WTC11 (cell line): ENCODE measurements at regions not wholly inside any gene's neighbourhood (a gene's known extent, or its start where the extent isn't known, plus 50 kb on each side); places are given as distances from the start of the nearest gene placed in this dataset.

ENCODE experiments used
- ATAC-seq: fragments of 200-7000 bp; cut with Tn5 transposase; 2 replicates; pipeline ENCODE4 v1.10.0; 2021; ENCODE audit warnings: mild to moderate bottlenecking, moderate library complexity
- CTCF ChIA-PET: fragments of 300-600 bp; sonication (Branson Sonifier 250); formaldehyde crosslinking; loops from one replicate; lab custom pipeline; 2021; ENCODE audit warnings: antibody characterized with exemption; lab: Charles Lee
- POLR2A ChIA-PET: fragments of 350-600 bp; sonication (Branson Sonifier 250); formaldehyde crosslinking; loops from one replicate; lab custom pipeline; 2021; ENCODE audit warnings: antibody characterized with exemption; lab: Charles Lee
- DNase-seq: peaks from one replicate; pipeline ENCODE4 v3.0.0; 2021; ENCODE audit warnings: low spot score
- H3K27ac Mint-ChIP-seq: 2 replicates; pipeline ENCODE4 v1.8.0; 2021; ENCODE audit warnings: mixed read lengths
- H3K27me3 Mint-ChIP-seq: 2 replicates; pipeline ENCODE4 v1.8.0; 2021; ENCODE audit warnings: low read depth, mild to moderate bottlenecking, moderate library complexity, mixed read lengths
- H3K36me3 Mint-ChIP-seq: 2 replicates; pipeline ENCODE4 v1.8.0; 2021; ENCODE audit warnings: mixed read lengths
- H3K4me1 Mint-ChIP-seq: 2 replicates; pipeline ENCODE4 v1.8.0; 2022; ENCODE audit warnings: mixed read lengths
- H3K4me3 Mint-ChIP-seq: 2 replicates; pipeline ENCODE4 v1.8.0; 2021; ENCODE audit warnings: mild to moderate bottlenecking, moderate library complexity, mixed read lengths
- H3K9me3 Mint-ChIP-seq: 2 replicates; pipeline ENCODE4 v1.8.0; 2021; ENCODE audit warnings: mixed read lengths
- ESRRA ChIP-seq: sonication (generic); formaldehyde crosslinking; IDR thresholded peaks from 2 replicates; pipeline ENCODE4 v1.8.1; 2022; ENCODE audit warnings: mild to moderate bottlenecking, missing genetic modification reagents, borderline replicate concordance
- ETV6 ChIP-seq: sonication (generic); formaldehyde crosslinking; IDR thresholded peaks from 2 replicates; pipeline ENCODE4 v1.8.1; 2022; ENCODE audit warnings: mild to moderate bottlenecking, missing genetic modification reagents
- FOXK1 ChIP-seq: sonication (generic); formaldehyde crosslinking; IDR thresholded peaks from 2 replicates; pipeline ENCODE4 v1.8.0; 2022; ENCODE audit warnings: mild to moderate bottlenecking, moderate library complexity, missing genetic modification reagents
- GRHL2 ChIP-seq: fragments of 250-450 bp; sonication (Bioruptor Pico); IDR thresholded peaks from 2 replicates; pipeline ENCODE4 v1.8.0; 2022; ENCODE audit warnings: mild to moderate bottlenecking, moderate library complexity; ENCODE audit not compliant: insufficient replicate concordance, severe bottlenecking
- GTF2I ChIP-seq: fragments of 250-450 bp; sonication (Bioruptor Pico); conservative IDR thresholded peaks from 2 replicates; pipeline ENCODE4 v1.4.0; 2021; ENCODE audit warnings: mild to moderate bottlenecking
- HMGA2 ChIP-seq: fragments of 250-450 bp; sonication (Bioruptor Pico); IDR thresholded peaks from 2 replicates; pipeline ENCODE4 v1.4.0; 2021; ENCODE audit warnings: mild to moderate bottlenecking, moderate library complexity
- JAZF1 ChIP-seq: fragments of 250-450 bp; sonication (Bioruptor Pico); IDR thresholded peaks from 2 replicates; pipeline ENCODE4 v1.9.0; 2021; ENCODE audit warnings: moderate library complexity, mild to moderate bottlenecking, inconsistent platforms
- MYBL2 ChIP-seq: sonication (generic); formaldehyde crosslinking; IDR thresholded peaks from 2 replicates; pipeline ENCODE4 v1.8.1; 2023; ENCODE audit warnings: mild to moderate bottlenecking, moderate library complexity, missing genetic modification reagents
- NFATC4 ChIP-seq: fragments of 250-450 bp; sonication (Bioruptor Pico); IDR thresholded peaks from 2 replicates; pipeline ENCODE4 v1.9.0; 2021; ENCODE audit warnings: mild to moderate bottlenecking
- NR2C2 ChIP-seq: sonication (generic); formaldehyde crosslinking; IDR thresholded peaks from 2 replicates; pipeline ENCODE4 v1.8.0; 2022; ENCODE audit warnings: mild to moderate bottlenecking, missing genetic modification reagents
- NR3C1 ChIP-seq: sonication (generic); formaldehyde crosslinking; conservative IDR thresholded peaks from 2 replicates; pipeline ENCODE4 v1.8.1; 2023; ENCODE audit warnings: low read depth, mild to moderate bottlenecking, missing genetic modification reagents
- OVOL2 ChIP-seq: fragments of 250-450 bp; sonication (Bioruptor Pico); IDR thresholded peaks from 2 replicates; pipeline ENCODE4 v1.9.0; 2021; ENCODE audit warnings: mild to moderate bottlenecking, borderline replicate concordance
- PRRX2 ChIP-seq: fragments of 250-450 bp; sonication (Bioruptor Pico); IDR thresholded peaks from 2 replicates; pipeline ENCODE4 v1.8.0; 2021; ENCODE audit warnings: mild to moderate bottlenecking
- TP53 ChIP-seq: sonication (generic); formaldehyde crosslinking; IDR thresholded peaks from 2 replicates; pipeline ENCODE4 v1.8.1; 2023; ENCODE audit warnings: mild to moderate bottlenecking, missing genetic modification reagents
- USF2 ChIP-seq: sonication (generic); formaldehyde crosslinking; IDR thresholded peaks from 2 replicates; pipeline ENCODE4 v1.8.1; 2023; ENCODE audit warnings: mild to moderate bottlenecking, missing genetic modification reagents, moderate library complexity
- ZMAT4 ChIP-seq: fragments of 250-450 bp; sonication (Bioruptor Pico); IDR thresholded peaks from 2 replicates; pipeline ENCODE4 v1.9.0; 2021; ENCODE audit warnings: mild to moderate bottlenecking
- ZNF121 ChIP-seq: sonication (generic); formaldehyde crosslinking; IDR thresholded peaks from 2 replicates; pipeline ENCODE4 v1.8.0; 2023; ENCODE audit warnings: missing genetic modification reagents
- ZNF263 ChIP-seq: sonication (generic); formaldehyde crosslinking; IDR thresholded peaks from 2 replicates; pipeline ENCODE4 v1.8.1; 2022; ENCODE audit warnings: low read depth, mild to moderate bottlenecking, moderate library complexity, missing genetic modification reagents
- ZSCAN18 ChIP-seq: fragments of 250-450 bp; sonication (Bioruptor Pico); IDR thresholded peaks from 2 replicates; pipeline ENCODE4 v2.1.2; 2022; ENCODE audit warnings: mild to moderate bottlenecking, moderate library complexity
- TF ChIP-seq, protein P1 (sequence below): sonication (generic); formaldehyde crosslinking; IDR thresholded peaks from 2 replicates; pipeline ENCODE4 v1.8.1; 2022; ENCODE audit warnings: low read depth, mild to moderate bottlenecking, moderate library complexity, missing genetic modification reagents, borderline replicate concordance
- TF ChIP-seq, protein P2 (sequence below): sonication (generic); formaldehyde crosslinking; IDR thresholded peaks from 2 replicates; pipeline ENCODE4 v1.8.0; 2022; ENCODE audit warnings: mild to moderate bottlenecking, missing genetic modification reagents
- TF ChIP-seq, protein P3 (sequence below): sonication (generic); formaldehyde crosslinking; IDR thresholded peaks from 2 replicates; pipeline ENCODE4 v1.8.1; 2023; ENCODE audit warnings: mild to moderate bottlenecking, missing genetic modification reagents
- TF ChIP-seq, protein P4 (sequence below): sonication (generic); formaldehyde crosslinking; IDR thresholded peaks from 2 replicates; pipeline ENCODE4 v1.8.0; 2022; ENCODE audit warnings: mild to moderate bottlenecking, missing genetic modification reagents

- no peaks in the 10 kb centered on the region for H3K4me1 Mint-ChIP-seq
- H3K9me3 Mint-ChIP-seq, result peaks cover 33% of the 10 kb centered on the region
- H3K27me3 Mint-ChIP-seq, result peaks cover 3% of the 10 kb centered on the region; the same call in 1 of the 2 replicates
- TF ChIP-seq ZNF121 (CRISPR knock-in tag) (no peak), OVOL2 (CRISPR knock-in tag) (no peak), FOXK1 (no peak), GTF2I (CRISPR knock-in tag) (no peak), PRRX2 (CRISPR knock-in tag) (no peak), NFATC4 (CRISPR knock-in tag) (no peak), GRHL2 (CRISPR knock-in tag) (no peak), MYBL2 (CRISPR knock-in tag) (no peak), JAZF1 (CRISPR knock-in tag) (no peak), NR3C1 (CRISPR knock-in tag) (no peak), NR2C2 (CRISPR knock-in tag) (no peak), ZMAT4 (CRISPR knock-in tag) (no peak), TP53 (no peak)
- TF ChIP-seq, protein P1, sequence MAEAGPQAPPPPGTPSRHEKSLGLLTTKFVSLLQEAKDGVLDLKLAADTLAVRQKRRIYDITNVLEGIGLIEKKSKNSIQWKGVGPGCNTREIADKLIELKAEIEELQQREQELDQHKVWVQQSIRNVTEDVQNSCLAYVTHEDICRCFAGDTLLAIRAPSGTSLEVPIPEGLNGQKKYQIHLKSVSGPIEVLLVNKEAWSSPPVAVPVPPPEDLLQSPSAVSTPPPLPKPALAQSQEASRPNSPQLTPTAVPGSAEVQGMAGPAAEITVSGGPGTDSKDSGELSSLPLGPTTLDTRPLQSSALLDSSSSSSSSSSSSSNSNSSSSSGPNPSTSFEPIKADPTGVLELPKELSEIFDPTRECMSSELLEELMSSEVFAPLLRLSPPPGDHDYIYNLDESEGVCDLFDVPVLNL, result no peak
- TF ChIP-seq, protein P2, sequence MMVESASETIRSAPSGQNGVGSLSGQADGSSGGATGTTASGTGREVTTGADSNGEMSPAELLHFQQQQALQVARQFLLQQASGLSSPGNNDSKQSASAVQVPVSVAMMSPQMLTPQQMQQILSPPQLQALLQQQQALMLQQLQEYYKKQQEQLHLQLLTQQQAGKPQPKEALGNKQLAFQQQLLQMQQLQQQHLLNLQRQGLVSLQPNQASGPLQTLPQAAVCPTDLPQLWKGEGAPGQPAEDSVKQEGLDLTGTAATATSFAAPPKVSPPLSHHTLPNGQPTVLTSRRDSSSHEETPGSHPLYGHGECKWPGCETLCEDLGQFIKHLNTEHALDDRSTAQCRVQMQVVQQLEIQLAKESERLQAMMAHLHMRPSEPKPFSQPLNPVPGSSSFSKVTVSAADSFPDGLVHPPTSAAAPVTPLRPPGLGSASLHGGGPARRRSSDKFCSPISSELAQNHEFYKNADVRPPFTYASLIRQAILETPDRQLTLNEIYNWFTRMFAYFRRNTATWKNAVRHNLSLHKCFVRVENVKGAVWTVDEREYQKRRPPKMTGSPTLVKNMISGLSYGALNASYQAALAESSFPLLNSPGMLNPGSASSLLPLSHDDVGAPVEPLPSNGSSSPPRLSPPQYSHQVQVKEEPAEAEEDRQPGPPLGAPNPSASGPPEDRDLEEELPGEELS (CRISPR knock-in tag), result no peak
- TF ChIP-seq, all 79 proteins: peak for 0
- POLR2A ChIA-PET, result no interaction called here
- Mint-ChIP-seq H3K36me3 (peaks cover 10% of the 10 kb centered on the region), H3K27ac (0 out of 2 replicates have a peak overlapping the region, but pooled peaks have one; percentile 64), H3K4me3 (no peak overlapping the region)
- ATAC-seq (no peak), DNase-seq (no peak)
- CTCF ChIA-PET, result interaction anchor here (0.8 kb wide), 1 partner anchor 119 kb away, joined by 3 read pairs; no protein-coding TSS in a partner anchor
These were observed 300.0 kb upstream of the VLDLR start for GRCh38 chr9:2321523-2322148.

- CTCF ChIA-PET, result no interaction called here
These were observed 296.8 kb upstream of the VLDLR start for GRCh38 chr9:2324742-2325141.

More at GRCh38 chr9:2324742-2325141, 296.8 kb upstream of the VLDLR start:
- no peak for DNase-seq
- no peak overlapping the region for H3K4me3 Mint-ChIP-seq
- H3K9me3 Mint-ChIP-seq, result peaks cover 19% of the 10 kb centered on the region
- POLR2A ChIA-PET, result no interaction called here
- H3K27me3 Mint-ChIP-seq, result no peaks in the 10 kb centered on the region
- ATAC-seq, result no peak
- peaks cover 5% of the 10 kb centered on the region for H3K36me3 Mint-ChIP-seq
- TF ChIP-seq, protein P3, sequence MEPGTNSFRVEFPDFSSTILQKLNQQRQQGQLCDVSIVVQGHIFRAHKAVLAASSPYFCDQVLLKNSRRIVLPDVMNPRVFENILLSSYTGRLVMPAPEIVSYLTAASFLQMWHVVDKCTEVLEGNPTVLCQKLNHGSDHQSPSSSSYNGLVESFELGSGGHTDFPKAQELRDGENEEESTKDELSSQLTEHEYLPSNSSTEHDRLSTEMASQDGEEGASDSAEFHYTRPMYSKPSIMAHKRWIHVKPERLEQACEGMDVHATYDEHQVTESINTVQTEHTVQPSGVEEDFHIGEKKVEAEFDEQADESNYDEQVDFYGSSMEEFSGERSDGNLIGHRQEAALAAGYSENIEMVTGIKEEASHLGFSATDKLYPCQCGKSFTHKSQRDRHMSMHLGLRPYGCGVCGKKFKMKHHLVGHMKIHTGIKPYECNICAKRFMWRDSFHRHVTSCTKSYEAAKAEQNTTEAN, result no peak
- no peak for TF ChIP-seq ESRRA (CRISPR knock-in tag)
- TF ChIP-seq, protein P4, sequence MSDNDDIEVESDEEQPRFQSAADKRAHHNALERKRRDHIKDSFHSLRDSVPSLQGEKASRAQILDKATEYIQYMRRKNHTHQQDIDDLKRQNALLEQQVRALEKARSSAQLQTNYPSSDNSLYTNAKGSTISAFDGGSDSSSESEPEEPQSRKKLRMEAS (CRISPR knock-in tag), result no peak
- TF ChIP-seq HMGA2 (CRISPR knock-in tag), result no peak
- no peak for TF ChIP-seq ZNF263
- TF ChIP-seq ETV6 (CRISPR knock-in tag), result no peak
- TF ChIP-seq ZMAT4 (CRISPR knock-in tag), result no peak
- TF ChIP-seq USF2 (CRISPR knock-in tag), result no peak
- TF ChIP-seq MYBL2 (CRISPR knock-in tag), result no peak
- no peak for TF ChIP-seq ZSCAN18 (CRISPR knock-in tag)
- H3K27ac Mint-ChIP-seq, result no peak overlapping the region
- H3K4me1 Mint-ChIP-seq, result no peaks in the 10 kb centered on the region
